Activated CD4-positive, alpha-beta T cell treated with anti-CD3 and anti-CD28 coated beads, Interleukin-2, Interleukin-6, amounts not matched to agents 100 ng/mL and 50 ng/mL, durations not matched to agents 16 hours and 8 hours (primary cell): ENCODE measurements at regions not wholly inside any gene's neighbourhood (a gene's known extent, or its start where the extent isn't known, plus 50 kb on each side); places are given as distances from the start of the nearest gene placed in this dataset.
"Not testable (repeated sequence)": the region's sequence is repeated elsewhere in the genome, so short reads cannot be mapped to it uniquely, and the experiment has no call there.

Experiments
- DNase-seq: peaks from one replicate; pipeline ENCODE4 v3.0.0-alpha.2; 2020

DNA sequence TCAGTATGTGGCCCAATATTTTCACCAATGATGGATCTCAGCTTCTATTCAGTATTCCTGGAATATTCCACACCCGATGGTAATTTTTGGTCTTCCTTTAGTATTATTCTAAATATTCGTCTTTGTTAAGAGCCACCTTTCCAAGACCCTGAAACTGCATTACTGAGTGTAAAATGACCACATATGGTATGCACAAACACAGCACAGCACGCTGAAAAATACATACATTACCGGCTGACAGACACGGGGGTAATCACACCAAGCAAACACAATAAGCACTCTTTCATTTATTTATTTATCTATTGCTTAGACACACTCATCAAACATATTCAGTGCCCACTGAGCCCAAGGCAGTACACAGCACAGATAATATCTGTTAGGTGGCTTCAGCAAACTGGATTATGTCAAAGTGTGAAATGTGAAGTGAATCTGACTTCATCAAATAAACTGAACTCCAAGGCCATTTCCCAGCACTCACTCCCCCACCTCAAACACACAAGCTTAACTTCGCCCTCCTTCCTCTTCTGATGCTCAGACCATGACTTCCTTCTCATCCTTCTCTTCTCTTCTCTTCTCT, 1637.8 kb upstream of the C9orf72 start:
- DNase-seq = no peak

DNA sequence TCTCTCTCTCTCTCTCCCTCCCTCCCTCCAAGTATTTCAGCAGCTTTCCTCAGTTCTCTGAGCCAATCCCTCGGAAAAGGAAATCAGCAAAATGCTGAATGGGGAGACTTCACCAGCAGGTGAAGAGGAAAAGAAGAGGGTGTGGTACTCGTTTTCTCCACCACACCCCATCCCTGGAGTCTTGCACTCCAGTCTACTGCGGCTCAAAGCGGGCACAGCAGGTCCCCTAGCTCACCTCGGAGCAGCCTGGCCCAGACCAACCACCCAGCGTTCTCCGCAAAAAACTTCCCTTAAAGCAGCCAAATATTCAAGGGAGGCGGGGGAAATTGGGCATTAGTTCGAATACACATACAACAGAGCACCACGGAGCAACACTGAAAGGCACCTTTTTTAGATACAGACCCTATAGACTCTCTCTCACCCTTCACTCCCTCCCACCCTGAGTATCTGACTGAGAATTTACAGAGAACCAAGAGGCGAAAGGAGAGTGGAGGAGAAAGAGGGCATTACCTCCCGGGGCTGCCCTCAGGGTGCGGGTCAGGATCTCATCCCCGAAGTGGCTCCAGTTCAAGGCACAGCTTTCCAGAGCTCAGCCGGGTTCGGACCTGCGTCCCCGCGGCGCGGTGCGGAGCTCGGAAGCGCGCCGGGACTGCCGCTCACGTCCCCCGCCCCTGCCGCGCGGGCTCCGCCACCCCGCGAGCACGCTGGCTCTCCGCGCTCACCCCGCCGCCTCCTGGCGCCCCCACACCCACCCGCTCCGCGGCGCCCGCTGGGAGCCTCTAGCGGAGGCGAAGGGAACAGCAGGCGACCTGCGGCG, 1638.5 kb upstream of the C9orf72 start:
- peak; percentile 63 for DNase-seq

DNA sequence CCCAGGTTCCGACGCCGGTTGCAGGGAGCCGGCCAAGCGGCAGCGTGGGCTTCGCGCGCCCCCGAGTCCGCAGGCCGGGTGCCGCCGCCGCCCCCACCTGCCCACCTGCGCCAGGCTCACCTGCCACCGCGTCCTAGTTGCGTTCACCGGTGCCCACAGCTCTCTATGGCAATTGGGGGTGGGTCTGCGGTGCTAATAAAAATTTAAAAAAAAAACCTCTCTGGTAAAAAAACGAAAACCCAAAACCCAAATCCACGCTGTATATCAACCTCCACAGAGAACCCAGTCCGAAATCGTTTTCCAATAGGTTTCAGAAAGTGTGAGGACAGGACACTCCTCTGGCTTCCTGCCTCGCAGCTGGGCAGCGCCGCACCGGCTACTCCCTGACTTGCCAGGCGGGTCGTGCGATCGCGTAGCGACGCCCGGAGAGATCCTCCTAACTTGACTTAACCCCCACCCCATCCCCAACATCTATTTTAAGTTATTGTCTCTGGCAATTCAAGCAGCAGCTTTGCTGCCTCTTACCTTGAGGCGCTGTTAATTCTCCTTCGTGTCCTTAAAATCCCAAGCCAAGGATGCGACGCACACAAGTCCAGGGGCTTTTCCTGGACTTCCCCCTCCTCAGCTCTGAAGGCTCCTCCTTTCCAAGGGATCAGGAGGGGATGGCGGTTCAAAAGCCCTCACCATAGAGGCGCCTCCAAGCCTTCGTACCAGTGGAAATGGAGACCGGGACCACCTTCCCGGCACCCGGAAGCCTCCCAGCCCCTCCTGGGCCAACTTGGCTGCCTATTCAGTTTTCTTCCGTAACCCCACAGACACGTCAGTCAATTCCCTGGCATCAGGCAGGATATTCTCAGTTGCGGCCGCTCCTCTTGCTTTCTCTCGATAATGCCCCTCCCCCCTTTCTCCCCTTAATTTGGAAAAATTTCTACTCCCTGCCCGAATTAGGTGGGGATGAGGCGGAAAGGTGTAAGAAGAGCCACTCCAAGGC, 1639.4 kb upstream of the C9orf72 start:
- no peak for DNase-seq

GRCh38 chr9:29213417-29214153, 1640.3 kb upstream of the C9orf72 start, which contains the start of gene LINGO2:
LINGO2 (minus strand) TSS chr9:29213601.
- no peak for DNase-seq

- no peak for DNase-seq
These were observed 1640.9 kb upstream of the C9orf72 start for GRCh38 chr9:29214154-29214689.

- DNase-seq = no peak
These were observed 1641.5 kb upstream of the C9orf72 start for GRCh38 chr9:29214690-29215253.

- no peak for DNase-seq
These were observed 1644.7 kb upstream of the C9orf72 start for GRCh38 chr9:29217966-29218365.

GRCh38 chr9:29220596-29221251, 1647.4 kb upstream of the C9orf72 start:
- no peak for DNase-seq

DNA sequence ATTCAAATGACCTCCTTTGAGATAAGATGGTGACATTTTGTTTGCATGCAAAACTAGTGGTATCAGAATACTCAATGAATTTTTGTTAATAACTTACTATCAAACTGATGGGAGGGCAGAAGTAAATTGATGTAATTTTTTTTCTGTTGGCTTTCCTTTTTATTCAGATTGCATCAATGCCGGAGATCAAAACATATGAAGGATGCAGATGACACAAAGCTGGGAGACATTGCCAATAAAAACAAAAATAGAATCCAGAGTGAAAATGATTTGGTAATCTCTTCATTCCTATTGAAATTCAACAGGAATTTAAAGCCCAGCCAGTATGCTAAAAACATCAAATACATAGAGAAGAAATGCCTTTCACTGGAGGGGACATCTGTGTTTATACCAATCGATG, 1655.3 kb upstream of the C9orf72 start:
- DNase-seq = no peak

DNA sequence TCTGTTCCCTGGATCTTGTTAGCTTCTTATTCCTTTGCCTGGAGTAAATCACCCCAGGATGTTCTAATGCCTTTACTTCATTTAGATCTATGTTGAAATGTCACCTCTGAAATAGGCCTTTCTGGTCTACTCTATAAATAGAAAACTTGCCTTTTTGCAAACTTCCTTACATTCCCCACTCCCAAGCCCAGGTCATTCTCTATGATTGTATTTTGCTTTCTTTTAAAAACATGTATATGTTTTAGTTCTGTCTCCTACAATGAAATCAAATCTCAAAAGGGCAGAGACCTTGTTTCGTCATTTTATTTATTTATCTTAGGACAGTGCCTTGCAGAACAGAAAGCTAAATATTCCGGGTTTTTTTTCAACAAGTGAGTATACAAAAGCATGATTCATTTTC, 1657.7 kb upstream of the C9orf72 start:
- no peak for DNase-seq

DNA sequence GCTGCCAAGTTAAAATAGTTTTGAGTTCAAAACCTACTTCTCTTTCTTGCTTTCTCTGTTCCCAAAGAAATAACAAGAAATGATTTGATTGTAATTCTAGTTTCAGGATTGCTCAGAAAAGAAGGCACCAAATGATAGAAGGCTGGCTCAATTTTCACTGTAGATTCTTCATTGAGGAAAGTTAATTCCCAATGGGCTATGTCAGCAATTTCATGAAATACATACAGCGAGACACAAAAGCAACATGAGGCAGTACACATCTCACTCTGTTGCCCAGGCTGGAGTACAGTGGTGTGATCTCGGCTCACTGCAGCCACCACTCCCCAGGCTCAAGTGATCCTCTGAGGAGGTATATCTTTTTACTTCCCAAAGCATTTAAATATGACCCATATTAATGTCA, 1659.9 kb upstream of the C9orf72 start:
- no peak for DNase-seq

GRCh38 chr9:29241320-29241719, 1668.0 kb upstream of the C9orf72 start:
- DNase-seq = no peak

- DNase-seq = no peak
These were observed 1672.1 kb upstream of the C9orf72 start for GRCh38 chr9:29245351-29245750.

- not testable (repeated sequence) for DNase-seq
These were observed 1697.1 kb upstream of the C9orf72 start for GRCh38 chr9:29270400-29270799.

DNA sequence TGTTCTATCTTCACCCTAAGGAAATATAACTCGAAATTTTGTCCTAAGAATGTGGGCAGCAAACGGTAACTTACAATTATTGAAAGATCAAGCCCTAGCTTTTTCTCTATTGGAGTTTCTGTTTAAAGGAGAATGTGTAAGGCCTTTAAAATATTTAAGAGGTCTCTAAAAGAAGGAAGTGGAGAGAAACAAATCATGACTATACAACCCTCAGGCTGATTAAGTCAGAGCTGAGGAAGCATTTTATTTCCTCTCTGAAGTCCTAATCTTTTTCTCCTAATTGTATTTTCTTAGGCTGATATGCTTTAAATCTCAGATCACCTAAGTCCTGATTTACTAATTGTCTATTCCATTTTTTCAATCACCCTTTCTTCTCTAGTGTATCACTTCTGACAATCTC, 1708.8 kb upstream of the C9orf72 start:
- DNase-seq = no peak

DNA sequence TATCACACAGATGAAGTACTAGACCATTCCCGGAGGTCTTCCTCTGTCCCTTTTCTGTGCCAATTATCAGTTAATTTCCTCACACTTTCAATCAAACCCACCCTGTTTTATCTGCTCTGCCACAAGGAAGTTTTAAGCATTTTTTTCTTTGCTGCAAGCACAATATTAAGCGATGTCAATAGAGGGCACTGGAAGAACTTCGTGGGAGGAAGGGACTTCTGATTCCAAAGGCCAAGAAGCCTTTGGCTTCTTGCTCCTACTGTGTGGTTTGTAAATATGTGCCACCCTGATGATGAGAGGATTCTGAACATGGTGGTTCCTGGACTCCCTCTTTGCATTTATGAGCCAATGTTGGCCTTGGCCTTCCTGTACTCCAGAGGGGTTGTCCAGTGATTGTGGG, 1712.5 kb upstream of the C9orf72 start:
- DNase-seq = no peak

- no peak for DNase-seq
These were observed 1716.1 kb upstream of the C9orf72 start for GRCh38 chr9:29289365-29289764.

DNA sequence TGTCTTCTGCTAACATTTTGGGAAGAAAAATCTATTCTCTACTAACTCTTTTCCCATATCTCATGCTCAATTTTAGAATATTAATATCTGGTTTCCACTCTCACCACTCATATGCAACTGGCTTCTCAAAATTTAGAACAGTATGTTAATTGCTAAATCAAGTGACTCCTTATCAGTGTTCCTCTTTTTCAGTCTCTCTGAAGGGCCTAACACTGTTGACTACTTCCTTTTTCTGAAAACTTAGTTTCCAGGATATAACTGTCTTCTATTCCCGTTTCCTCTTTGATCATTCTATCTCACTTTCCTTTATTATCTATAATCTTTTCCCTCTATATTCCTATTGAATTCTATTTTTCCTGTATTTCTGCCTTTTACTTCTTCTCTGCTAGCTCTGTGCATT, 1717.2 kb upstream of the C9orf72 start:
- no peak for DNase-seq

DNA sequence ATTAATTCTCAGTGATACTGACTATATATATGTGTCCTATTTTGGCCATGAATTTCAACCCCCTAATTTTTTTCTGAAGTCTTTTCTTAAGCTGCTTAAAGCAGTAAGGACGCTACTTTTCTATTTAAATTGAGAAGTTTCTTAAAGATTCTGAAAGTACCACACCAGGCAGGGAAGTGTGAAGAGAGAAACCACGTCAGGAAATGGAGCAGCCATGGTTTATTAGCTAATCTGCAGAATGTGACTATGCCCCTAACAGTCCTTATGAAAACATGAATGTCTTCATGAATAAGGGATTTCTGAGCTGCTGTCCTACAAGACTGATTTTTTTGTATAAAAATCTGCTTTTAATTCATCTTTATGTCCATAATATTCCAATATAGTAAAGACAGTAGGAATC, 1724.3 kb upstream of the C9orf72 start:
- no peak for DNase-seq

DNA sequence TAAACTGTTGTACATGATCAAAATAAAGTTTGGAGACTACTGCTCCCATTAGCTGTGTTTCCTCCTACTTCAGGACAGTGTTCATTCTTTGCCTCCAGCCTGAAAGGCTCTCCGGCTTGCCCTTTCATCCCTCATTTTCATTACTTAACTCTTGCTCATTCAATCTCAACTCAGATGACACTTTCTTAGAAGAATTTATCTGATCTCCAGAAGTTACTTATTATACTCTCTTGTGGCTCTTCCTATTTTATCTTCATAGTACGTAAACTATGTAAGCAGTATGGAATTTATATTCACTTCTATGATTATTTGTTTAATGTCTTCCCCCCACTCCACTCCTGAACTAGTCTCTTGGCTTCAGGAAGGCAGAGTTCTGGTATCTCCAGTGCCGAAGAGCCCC, 1737.9 kb upstream of the C9orf72 start:
- DNase-seq = no peak

GRCh38 chr9:29312327-29312726, 1739.0 kb upstream of the C9orf72 start:
- DNase-seq = no peak
